Prostate gland (tissue), 2 donors: ENCODE measurements at regions not wholly inside any gene's neighbourhood (a gene's known extent, or its start where the extent isn't known, plus 50 kb on each side); places are given as distances from the start of the nearest gene placed in this dataset.

Experiments
- POLR2AphosphoS5 ChIP-seq: sonication (generic); formaldehyde crosslinking; IDR thresholded peaks from one replicate; pipeline ENCODE4 v1.6.1; 2017; ENCODE audit warnings: antibody characterized with exemption
- TF ChIP-seq, protein P1 (sequence below), 4 experiments: fragments of 200-600 bp in 2 of 4; fragments of 450-650 bp in 2 of 4; sonication (generic) in 2 of 4; IDR thresholded peaks; 1 replicate in 3 of 4; 2 replicates in 1 of 4; pipeline ENCODE4 v1.5.1; 2016 to 2019; ENCODE audit warnings: antibody characterized with exemption in 4 of 4, mild to moderate bottlenecking in 2 of 4, moderate library complexity in 2 of 4

- TF ChIP-seq, protein P1, sequence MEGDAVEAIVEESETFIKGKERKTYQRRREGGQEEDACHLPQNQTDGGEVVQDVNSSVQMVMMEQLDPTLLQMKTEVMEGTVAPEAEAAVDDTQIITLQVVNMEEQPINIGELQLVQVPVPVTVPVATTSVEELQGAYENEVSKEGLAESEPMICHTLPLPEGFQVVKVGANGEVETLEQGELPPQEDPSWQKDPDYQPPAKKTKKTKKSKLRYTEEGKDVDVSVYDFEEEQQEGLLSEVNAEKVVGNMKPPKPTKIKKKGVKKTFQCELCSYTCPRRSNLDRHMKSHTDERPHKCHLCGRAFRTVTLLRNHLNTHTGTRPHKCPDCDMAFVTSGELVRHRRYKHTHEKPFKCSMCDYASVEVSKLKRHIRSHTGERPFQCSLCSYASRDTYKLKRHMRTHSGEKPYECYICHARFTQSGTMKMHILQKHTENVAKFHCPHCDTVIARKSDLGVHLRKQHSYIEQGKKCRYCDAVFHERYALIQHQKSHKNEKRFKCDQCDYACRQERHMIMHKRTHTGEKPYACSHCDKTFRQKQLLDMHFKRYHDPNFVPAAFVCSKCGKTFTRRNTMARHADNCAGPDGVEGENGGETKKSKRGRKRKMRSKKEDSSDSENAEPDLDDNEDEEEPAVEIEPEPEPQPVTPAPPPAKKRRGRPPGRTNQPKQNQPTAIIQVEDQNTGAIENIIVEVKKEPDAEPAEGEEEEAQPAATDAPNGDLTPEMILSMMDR (IDR thresholded peaks at IDR 0.05), result no peak
- TF ChIP-seq POLR2AphosphoS5, result no peak
Observed at GRCh38 chr2:38207168-38207567, 131.2 kb upstream of the CYP1B1 start.
